C4-2B (cell line): ENCODE measurements at regions not wholly inside any gene's neighbourhood (a gene's known extent, or its start where the extent isn't known, plus 50 kb on each side); places are given as distances from the start of the nearest gene placed in this dataset.

Source experiments
- ZFX ChIP-seq: fragments of 450-650 bp; IDR thresholded peaks from 2 replicates; pipeline ENCODE4 v1.6.1; 2017
- TF ChIP-seq, protein P1 (sequence below): fragments of 450-650 bp; conservative IDR thresholded peaks from 2 replicates; pipeline ENCODE4 v1.5.1; 2017; ENCODE audit warnings: mild to moderate bottlenecking

DNA sequence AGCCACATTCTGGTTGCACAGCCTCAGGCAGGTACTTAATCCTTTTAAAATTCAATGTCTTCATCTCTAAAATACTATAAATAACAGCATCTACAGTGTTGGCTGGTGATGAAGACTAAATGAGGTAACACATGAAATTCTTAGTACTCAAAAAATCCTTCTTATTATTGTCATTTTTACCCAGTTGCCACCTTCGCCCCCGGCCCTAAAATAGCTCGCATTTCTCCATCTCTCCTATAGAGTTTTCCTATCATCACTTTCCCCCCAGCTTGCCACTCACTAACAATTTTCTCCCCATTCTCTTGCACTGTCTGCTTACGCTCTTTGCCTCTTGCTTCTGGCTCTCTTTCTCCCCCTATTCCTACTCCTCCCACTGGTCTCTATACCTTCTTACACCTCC, 59.9 kb upstream of the MARCHF10 start:
- TF ChIP-seq, protein P1, sequence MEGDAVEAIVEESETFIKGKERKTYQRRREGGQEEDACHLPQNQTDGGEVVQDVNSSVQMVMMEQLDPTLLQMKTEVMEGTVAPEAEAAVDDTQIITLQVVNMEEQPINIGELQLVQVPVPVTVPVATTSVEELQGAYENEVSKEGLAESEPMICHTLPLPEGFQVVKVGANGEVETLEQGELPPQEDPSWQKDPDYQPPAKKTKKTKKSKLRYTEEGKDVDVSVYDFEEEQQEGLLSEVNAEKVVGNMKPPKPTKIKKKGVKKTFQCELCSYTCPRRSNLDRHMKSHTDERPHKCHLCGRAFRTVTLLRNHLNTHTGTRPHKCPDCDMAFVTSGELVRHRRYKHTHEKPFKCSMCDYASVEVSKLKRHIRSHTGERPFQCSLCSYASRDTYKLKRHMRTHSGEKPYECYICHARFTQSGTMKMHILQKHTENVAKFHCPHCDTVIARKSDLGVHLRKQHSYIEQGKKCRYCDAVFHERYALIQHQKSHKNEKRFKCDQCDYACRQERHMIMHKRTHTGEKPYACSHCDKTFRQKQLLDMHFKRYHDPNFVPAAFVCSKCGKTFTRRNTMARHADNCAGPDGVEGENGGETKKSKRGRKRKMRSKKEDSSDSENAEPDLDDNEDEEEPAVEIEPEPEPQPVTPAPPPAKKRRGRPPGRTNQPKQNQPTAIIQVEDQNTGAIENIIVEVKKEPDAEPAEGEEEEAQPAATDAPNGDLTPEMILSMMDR: no peak
- TF ChIP-seq ZFX: no peak
